GM12865 (cell line): ENCODE measurements at regions not wholly inside any gene's neighbourhood (a gene's known extent, or its start where the extent isn't known, plus 50 kb on each side); places are given as distances from the start of the nearest gene placed in this dataset.

ENCODE experiments used
- DNase-seq: peaks from one replicate; pipeline ENCODE4 v3.0.0; 2010; ENCODE audit warnings: low read depth
- H3K4me3 ChIP-seq: 2 replicates; pipeline ENCODE4 v1.5.1; 2011; ENCODE audit warnings: mild to moderate bottlenecking, low read depth, low read length, control low read depth
- TF ChIP-seq, protein P1 (sequence below): IDR thresholded peaks from 2 replicates; pipeline ENCODE4 v1.5.1; 2011; ENCODE audit warnings: low read length, control low read depth, low read depth, inconsistent platforms; ENCODE audit not compliant: insufficient read depth; ENCODE audit errors: missing control alignments

DNA sequence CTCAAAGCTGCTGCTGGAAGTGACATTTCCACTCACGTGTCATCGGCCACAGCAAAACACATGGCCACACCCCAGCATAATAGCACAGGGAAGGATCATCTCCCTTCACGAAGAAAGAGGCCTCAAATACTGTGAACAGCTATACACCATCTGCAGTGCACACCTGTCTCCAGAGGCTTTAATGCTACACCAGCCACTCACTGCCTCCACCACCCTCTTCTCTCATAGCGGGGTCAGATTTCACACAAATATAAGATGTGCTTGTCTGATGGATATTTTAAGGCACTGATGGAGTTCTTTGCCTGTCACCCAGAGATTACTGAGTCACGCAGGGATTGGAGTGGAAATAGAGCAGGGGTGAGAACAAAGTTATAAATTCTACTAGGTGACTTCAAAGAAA lies 374.0 kb downstream of the ZNF516 start:
- no peak for DNase-seq
- no peak overlapping the region for H3K4me3 ChIP-seq
- TF ChIP-seq, protein P1, sequence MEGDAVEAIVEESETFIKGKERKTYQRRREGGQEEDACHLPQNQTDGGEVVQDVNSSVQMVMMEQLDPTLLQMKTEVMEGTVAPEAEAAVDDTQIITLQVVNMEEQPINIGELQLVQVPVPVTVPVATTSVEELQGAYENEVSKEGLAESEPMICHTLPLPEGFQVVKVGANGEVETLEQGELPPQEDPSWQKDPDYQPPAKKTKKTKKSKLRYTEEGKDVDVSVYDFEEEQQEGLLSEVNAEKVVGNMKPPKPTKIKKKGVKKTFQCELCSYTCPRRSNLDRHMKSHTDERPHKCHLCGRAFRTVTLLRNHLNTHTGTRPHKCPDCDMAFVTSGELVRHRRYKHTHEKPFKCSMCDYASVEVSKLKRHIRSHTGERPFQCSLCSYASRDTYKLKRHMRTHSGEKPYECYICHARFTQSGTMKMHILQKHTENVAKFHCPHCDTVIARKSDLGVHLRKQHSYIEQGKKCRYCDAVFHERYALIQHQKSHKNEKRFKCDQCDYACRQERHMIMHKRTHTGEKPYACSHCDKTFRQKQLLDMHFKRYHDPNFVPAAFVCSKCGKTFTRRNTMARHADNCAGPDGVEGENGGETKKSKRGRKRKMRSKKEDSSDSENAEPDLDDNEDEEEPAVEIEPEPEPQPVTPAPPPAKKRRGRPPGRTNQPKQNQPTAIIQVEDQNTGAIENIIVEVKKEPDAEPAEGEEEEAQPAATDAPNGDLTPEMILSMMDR = no peak

DNA sequence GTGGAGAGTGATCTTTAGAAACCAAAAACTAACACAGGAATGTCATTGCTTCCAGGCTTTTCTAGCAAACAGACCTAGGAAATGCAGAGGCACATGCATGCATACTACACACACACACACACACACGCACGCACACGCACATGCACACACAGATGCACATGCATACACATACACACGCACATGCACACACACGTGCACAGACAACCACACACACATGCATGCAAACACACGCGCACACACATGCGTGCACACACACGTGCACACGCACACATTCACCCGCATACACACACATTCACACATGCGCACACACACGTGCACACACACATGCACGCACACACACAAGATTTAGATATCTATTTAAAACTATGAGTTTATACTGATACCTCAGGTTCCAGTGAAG lies 379.5 kb downstream of the ZNF516 start:
- H3K4me3 ChIP-seq = no peak overlapping the region
- TF ChIP-seq, protein P1 = no peak
- DNase-seq = no peak

DNA sequence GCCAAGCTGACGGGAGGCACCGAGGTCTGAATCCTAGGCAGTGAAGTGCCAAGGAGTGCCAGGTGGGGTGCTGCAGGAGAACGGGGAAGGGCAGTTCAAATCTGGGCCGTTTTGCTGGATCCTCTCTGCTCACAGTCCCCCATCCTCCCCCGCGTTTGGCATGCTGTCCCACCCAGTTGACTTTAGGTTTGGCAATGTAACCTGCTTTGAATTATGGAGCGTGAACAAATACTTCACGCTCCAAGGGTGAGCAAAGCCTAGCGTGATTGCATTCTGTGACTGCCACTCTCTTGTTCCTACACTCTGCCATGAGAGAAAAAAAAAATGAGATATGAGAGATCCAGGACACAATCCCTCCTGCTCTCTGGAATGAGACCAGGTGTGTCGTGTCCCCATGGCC lies 381.9 kb downstream of the ZNF516 start:
- TF ChIP-seq, protein P1 = no peak
- no peak overlapping the region for H3K4me3 ChIP-seq
- DNase-seq = no peak

DNA sequence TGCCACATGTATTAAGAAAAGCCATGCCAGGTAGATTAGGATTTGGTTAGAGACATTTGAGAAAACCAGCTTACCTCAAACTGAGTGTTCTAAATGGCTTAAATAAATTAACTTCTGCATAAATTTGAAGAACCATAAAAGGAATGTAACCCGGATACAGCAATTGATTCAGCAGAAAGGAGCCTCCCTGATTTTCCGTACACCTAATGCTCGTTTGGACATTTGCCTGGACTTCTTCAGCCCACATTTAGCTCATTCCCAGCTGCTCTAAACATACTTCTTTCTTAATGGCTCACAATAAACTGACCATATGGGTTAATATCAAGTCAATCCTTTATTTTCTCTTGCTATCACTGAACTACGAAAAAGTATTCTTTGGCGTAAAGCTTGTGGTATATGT lies 392.4 kb downstream of the ZNF516 start:
- no peak overlapping the region for H3K4me3 ChIP-seq
- TF ChIP-seq, protein P1 = no peak
- no peak for DNase-seq

DNA sequence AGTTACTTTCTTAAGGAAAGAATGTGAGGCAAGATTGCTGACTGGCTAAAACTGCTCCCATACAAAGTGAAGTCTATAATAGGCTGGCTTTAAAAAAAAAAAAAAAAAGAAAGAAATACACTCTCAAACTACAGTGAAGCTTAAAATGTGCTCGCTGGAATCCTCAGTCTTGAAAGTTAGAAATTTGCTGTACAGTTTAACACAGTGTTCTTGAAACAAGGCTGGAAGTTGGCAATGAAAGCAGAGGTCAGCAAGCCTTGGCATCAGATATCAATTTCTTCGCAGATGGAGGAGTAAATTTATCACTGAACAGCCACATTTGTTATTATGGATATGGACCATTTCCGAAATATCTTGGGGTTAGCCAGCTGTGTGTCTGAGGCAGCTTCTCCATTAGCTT lies 392.9 kb downstream of the ZNF516 start:
- TF ChIP-seq, protein P1 = no peak
- no peak overlapping the region for H3K4me3 ChIP-seq
- DNase-seq = no peak

DNA sequence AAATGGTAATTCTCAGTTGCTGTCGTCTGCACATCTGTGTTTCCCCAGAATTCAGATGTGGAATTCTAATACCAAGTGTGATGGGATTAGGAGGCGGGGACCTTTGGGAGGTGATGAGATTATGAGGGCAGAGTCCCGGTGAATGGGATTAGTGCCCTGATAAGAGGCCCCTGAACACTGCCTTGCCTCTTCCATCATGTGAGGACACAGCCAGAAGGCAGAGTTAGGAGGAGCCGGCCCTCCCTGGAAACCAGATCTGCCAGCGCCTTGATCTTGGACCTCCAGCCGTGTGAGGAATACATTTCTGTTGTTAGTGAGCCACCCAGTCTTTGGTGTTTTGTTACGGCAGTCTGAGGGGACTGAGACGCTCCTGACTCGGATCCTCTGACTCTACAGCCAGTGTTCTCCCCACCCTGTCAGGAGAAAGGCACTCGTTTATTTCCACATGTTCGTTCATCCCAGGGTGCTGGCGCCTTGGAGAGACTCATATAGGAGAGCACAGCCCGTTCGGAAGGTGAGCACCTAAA lies 395.0 kb downstream of the ZNF516 start:
- no peak for DNase-seq
- H3K4me3 ChIP-seq = no peak overlapping the region
- TF ChIP-seq, protein P1 = no peak

DNA sequence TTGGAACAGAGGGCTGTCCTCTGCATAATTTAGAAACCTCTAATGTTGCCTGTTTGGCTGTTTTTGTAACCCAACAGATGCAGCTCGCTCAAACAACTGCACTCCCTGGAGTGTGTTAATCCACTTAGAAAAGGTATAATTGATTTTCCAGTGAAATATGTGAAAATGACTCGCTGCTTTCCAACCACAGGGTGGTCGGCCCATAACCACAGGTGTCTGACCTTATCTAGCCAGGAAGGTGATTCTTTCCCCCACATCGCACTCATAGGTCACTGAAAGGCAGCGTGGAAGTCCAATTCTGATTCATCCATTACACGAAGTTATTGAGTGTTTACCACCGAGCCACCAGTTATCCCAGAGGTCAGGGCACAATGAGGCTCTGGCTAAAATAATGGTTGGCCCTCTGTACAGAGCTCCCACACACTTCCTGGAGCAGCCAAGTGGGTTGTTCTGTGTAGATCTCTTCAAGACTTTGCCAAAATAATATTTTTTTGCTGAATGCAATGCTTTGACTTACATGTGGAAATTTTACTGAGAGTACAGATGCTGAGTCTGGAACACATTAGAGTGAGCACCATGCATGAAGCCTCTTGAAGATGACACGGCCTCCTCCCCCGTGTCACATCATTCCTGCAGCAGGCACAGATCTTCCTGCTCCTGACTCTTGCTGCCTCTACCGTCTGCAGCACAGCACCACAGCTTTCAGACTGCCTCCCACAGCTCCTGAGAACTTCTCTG lies 396.2 kb downstream of the ZNF516 start:
- DNase-seq = no peak
- H3K4me3 ChIP-seq = no peak overlapping the region
- TF ChIP-seq, protein P1 = no peak
